PC-9 (cell line): ENCODE measurements at regions not wholly inside any gene's neighbourhood (a gene's known extent, or its start where the extent isn't known, plus 50 kb on each side); places are given as distances from the start of the nearest gene placed in this dataset.
A peak's percentile ranks its signal among the peaks of the same experiment; 100 is the strongest.

ENCODE experiments used
- BruUV-seq: library from RNA; stranded (reverse); fragments of 400-500 nt; replicated peaks from 2 replicates; lab custom pipeline; 2021; lab: Mats Ljungman, UMichigan
- CTCF ChIA-PET: fragments of 300-600 bp; sonication (Branson Sonifier 250); formaldehyde crosslinking; loops from one replicate; lab custom pipeline; 2022; ENCODE audit warnings: antibody characterized with exemption; lab: Charles Lee
- POLR2A ChIA-PET: fragments of 300-600 bp; sonication (Branson Sonifier 250); formaldehyde crosslinking; loops from one replicate; lab custom pipeline; 2022; ENCODE audit warnings: antibody characterized with exemption; ENCODE audit not compliant: unreplicated experiment; lab: Charles Lee
- DNase-seq, 2 experiments: peaks; one replicate each; pipeline versions ENCODE4 v3.0.0 to v3.0.0-alpha.2; 2015 to 2022; ENCODE audit warnings: mixed read lengths in 1 of 2
- H2AFZ ChIP-seq: fragments of 200-600 bp; sonication (generic); 2 replicates; pipeline ENCODE4 v1.8.1; 2017; ENCODE audit warnings: antibody characterized with exemption
- H3F3A ChIP-seq: fragments of 200-600 bp; sonication (generic); 2 replicates; pipeline ENCODE4 v1.8.1; 2017; ENCODE audit warnings: antibody characterized with exemption, mild to moderate bottlenecking, low read depth; ENCODE audit not compliant: insufficient read depth
- H3K27ac ChIP-seq: fragments of 200-600 bp; sonication (generic); 2 replicates; pipeline ENCODE4 v1.6.1; 2016; ENCODE audit warnings: mixed run types
- H3K27me3 ChIP-seq: fragments of 200-600 bp; sonication (generic); 2 replicates; pipeline ENCODE4 v1.6.1; 2016; ENCODE audit warnings: low read depth, mixed run types; ENCODE audit not compliant: insufficient read depth
- H3K36me3 ChIP-seq: fragments of 200-600 bp; sonication (generic); 2 replicates; pipeline ENCODE4 v1.6.1; 2016; ENCODE audit warnings: low read depth, mixed run types
- H3K4me1 ChIP-seq: fragments of 200-600 bp; sonication (generic); replicated peaks from 2 replicates; pipeline ENCODE4 v1.6.1; 2016; ENCODE audit warnings: mixed run types; ENCODE audit not compliant: insufficient read depth
- H3K4me2 ChIP-seq: fragments of 200-600 bp; sonication (generic); 2 replicates; pipeline ENCODE4 v1.6.1; 2017; ENCODE audit warnings: mixed run types
- H3K4me3 ChIP-seq: fragments of 200-600 bp; sonication (generic); 2 replicates; pipeline ENCODE4 v1.6.1; 2016; ENCODE audit warnings: mixed run types
- H3K79me2 ChIP-seq: fragments of 200-600 bp; sonication (generic); 2 replicates; pipeline ENCODE4 v1.6.1; 2017; ENCODE audit warnings: low read depth, mixed run types
- H3K9me2 ChIP-seq: fragments of 200-600 bp; sonication (generic); 2 replicates; pipeline ENCODE4 v1.8.1; 2017; ENCODE audit warnings: mild to moderate bottlenecking; ENCODE audit not compliant: insufficient read depth
- H3K9me3 ChIP-seq: fragments of 200-600 bp; sonication (generic); 2 replicates; pipeline ENCODE4 v1.8.1; 2016; ENCODE audit warnings: low read depth; ENCODE audit not compliant: insufficient read depth
- H4K20me1 ChIP-seq: fragments of 200-600 bp; sonication (generic); 2 replicates; pipeline ENCODE4 v1.8.1; 2017; ENCODE audit not compliant: insufficient read depth
- EZH2 ChIP-seq: fragments of 200-600 bp; sonication (generic); IDR thresholded peaks from 2 replicates; pipeline ENCODE4 v1.8.0; 2017; ENCODE audit warnings: antibody characterized with exemption, low read depth
- intact Hi-C: fragments of 100-400 bp; cut with micrococcal nuclease; formaldehyde crosslinking; loops from one replicate; pipeline ENCODE4 v1.10.0; 2022; ENCODE audit not compliant: unreplicated experiment
- TF ChIP-seq, protein P1 (sequence below): fragments of 200-600 bp; sonication (generic); conservative IDR thresholded peaks from 2 replicates; pipeline ENCODE4 v1.6.1; 2017; ENCODE audit warnings: mixed run types, antibody characterized with exemption, mild to moderate bottlenecking, moderate library complexity

- no peak overlapping the region for H3K4me3 ChIP-seq
- no peaks in the 10 kb centered on the region for H4K20me1 ChIP-seq
- intact Hi-C loops = no loop called here
- ChIA-PET CTCF (no interaction called here), POLR2A (no interaction called here)
- no peak for TF ChIP-seq EZH2
- TF ChIP-seq, protein P1, sequence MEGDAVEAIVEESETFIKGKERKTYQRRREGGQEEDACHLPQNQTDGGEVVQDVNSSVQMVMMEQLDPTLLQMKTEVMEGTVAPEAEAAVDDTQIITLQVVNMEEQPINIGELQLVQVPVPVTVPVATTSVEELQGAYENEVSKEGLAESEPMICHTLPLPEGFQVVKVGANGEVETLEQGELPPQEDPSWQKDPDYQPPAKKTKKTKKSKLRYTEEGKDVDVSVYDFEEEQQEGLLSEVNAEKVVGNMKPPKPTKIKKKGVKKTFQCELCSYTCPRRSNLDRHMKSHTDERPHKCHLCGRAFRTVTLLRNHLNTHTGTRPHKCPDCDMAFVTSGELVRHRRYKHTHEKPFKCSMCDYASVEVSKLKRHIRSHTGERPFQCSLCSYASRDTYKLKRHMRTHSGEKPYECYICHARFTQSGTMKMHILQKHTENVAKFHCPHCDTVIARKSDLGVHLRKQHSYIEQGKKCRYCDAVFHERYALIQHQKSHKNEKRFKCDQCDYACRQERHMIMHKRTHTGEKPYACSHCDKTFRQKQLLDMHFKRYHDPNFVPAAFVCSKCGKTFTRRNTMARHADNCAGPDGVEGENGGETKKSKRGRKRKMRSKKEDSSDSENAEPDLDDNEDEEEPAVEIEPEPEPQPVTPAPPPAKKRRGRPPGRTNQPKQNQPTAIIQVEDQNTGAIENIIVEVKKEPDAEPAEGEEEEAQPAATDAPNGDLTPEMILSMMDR = no peak
- peaks cover 12% of the 10 kb centered on the region for H3K4me1 ChIP-seq
- H3K9me2 ChIP-seq = no peaks in the 10 kb centered on the region
- H3K36me3 ChIP-seq = no peaks in the 10 kb centered on the region
- no TSS peak for BruUV-seq
- no peak overlapping the region for H2AFZ ChIP-seq
- no peaks in the 10 kb centered on the region for H3K79me2 ChIP-seq
- H3K9me3 ChIP-seq = no peaks in the 10 kb centered on the region; the same call in 1 of the 2 replicates
- no peaks in the 10 kb centered on the region for H3F3A ChIP-seq
- no peak for DNase-seq
- H3K27ac ChIP-seq = no peak overlapping the region
- H3K27me3 ChIP-seq = no peaks in the 10 kb centered on the region
- H3K4me2 ChIP-seq = no peak overlapping the region
Observed at GRCh38 chr13:99132295-99132835, 68.3 kb upstream of the UBAC2 start.

- Histone ChIP-seq H3K27ac (no peak overlapping the region), H3K9me2 (no peaks in the 10 kb centered on the region), H2AFZ (no peak overlapping the region), H3F3A (no peaks in the 10 kb centered on the region), H3K9me3 (no peaks in the 10 kb centered on the region; the same call in 1 of the 2 replicates), H3K4me1 (peaks cover 12% of the 10 kb centered on the region), H3K36me3 (no peaks in the 10 kb centered on the region), H4K20me1 (no peaks in the 10 kb centered on the region), H3K4me3 (no peak overlapping the region), H3K4me2 (peak overlapping the region; percentile 21), H3K27me3 (no peaks in the 10 kb centered on the region), H3K79me2 (no peaks in the 10 kb centered on the region)
- POLR2A ChIA-PET = interaction anchor here (0.7 kb wide), 1 partner anchor 11 kb away, joined by 10 read pairs; no protein-coding TSS in a partner anchor
- CTCF ChIA-PET = no interaction called here
- BruUV-seq = no TSS peak
- DNase-seq = peak in 1 of 2 experiments; percentile 3
- intact Hi-C loops = no loop called here
- TF ChIP-seq, protein P1 = no peak
- TF ChIP-seq EZH2 = no peak
Observed at GRCh38 chr13:99133230-99133629, 67.4 kb upstream of the UBAC2 start.

DNA sequence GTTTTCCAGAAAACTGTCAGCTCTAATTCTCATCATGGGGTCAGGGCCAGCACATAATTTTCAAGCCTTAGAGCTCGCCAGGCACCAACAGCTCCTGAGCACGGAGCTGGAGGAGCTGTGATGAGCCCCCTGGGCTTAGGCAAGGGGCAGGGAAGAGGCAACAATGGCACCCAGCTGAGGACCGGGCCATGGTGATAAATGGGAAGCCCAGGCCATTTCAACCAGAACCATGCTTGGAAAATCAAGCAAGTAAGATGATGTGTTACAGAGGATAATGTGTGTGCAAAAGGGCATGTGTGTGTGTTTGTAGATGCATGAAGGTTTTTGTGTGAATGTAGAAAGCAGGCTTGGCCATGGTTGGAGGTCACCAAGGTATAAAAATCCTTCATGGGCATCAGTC lies 66.8 kb upstream of the UBAC2 start:
- no peak overlapping the region for H2AFZ ChIP-seq
- H3K36me3 ChIP-seq = no peaks in the 10 kb centered on the region
- no peaks in the 10 kb centered on the region for H3K79me2 ChIP-seq
- H3K27me3 ChIP-seq = no peaks in the 10 kb centered on the region
- BruUV-seq = no TSS peak
- peaks cover 12% of the 10 kb centered on the region for H3K4me1 ChIP-seq
- H3F3A ChIP-seq = no peaks in the 10 kb centered on the region
- no peaks in the 10 kb centered on the region for H3K9me2 ChIP-seq
- no peak overlapping the region for H3K4me3 ChIP-seq
- CTCF ChIA-PET = no interaction called here
- POLR2A ChIA-PET = no interaction called here
- intact Hi-C loops = no loop called here
- DNase-seq = no peak
- no peak overlapping the region for H3K27ac ChIP-seq
- H3K4me2 ChIP-seq = no peak overlapping the region
- no peaks in the 10 kb centered on the region for H4K20me1 ChIP-seq
- TF ChIP-seq, protein P1 = no peak
- no peak for TF ChIP-seq EZH2
- no peaks in the 10 kb centered on the region; the same call in 1 of the 2 replicates for H3K9me3 ChIP-seq
